T-helper 22 cell (primary cell): ENCODE measurements at regions not wholly inside any gene's neighbourhood (a gene's known extent, or its start where the extent isn't known, plus 50 kb on each side); places are given as distances from the start of the nearest gene placed in this dataset.

Experiments
- DNase-seq: peaks from one replicate; pipeline ENCODE4 v3.0.0-alpha.2; 2020; ENCODE audit warnings: low read depth

DNA sequence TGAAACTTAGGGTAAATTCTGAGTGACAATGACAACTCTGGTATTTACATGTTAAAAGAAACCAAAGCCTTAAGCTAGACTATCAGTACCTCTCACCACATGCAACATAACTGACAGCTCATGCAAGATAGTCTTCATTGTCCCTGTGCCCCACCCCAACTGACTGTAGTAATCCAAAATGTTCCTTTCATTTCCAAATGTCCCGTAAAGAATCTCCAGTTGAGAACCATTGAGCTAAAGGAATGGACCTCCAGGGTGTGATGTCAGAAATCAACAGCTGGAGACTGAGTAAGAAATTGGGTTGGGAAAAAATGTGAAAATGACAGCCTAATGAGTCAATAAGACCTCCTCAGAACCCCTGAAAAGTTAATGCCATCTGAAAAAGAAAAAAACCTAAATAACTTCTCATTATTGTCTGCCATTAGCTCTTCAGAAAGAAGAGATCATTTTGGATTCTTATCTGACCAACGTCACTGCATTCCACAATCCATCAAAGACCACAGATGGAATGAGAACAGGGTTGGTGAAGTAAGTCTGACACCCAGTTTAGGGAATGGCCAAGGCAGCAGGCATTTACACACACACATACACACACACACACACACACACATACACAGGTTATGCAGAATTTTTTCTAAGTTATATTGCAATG, 51.7 kb upstream of the ACVR2A start:
- no peak for DNase-seq

DNA sequence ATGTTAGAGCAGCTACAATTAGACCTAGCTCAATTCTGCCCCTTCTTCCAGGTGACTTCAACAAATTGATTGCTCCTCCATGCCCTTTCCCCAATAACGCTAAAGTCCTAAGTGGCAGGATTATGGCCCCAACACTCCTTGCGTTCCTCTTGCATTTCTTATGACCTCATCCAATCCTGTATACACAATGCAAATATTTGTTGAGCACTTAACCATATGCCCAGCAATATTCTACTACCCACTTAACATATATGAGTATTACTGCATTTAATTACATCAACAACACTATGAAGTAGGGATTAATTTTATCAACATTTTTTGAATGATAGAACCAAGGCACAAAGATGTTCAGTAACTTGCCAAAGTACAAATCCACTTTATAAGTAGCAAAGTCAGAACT, 54.2 kb upstream of the ACVR2A start:
- no peak for DNase-seq

DNA sequence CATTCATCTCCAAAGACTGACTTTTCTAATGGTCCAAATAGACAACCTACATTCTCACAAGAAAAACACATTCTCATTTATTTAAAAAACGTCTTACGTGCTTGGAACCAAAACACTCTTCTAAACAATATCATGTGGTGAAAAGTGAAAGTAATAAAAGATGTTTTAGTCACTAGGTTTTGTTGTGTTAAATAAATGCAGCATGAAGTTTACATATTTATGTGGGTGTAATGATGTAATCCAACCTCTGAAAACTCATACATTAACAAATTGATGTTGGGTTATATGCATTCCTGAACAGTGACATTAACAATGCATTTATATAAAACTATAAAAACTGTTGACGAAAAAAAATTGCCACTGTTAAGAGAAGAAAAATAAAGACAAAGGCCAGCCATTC, 55.1 kb upstream of the ACVR2A start:
- DNase-seq: no peak

DNA sequence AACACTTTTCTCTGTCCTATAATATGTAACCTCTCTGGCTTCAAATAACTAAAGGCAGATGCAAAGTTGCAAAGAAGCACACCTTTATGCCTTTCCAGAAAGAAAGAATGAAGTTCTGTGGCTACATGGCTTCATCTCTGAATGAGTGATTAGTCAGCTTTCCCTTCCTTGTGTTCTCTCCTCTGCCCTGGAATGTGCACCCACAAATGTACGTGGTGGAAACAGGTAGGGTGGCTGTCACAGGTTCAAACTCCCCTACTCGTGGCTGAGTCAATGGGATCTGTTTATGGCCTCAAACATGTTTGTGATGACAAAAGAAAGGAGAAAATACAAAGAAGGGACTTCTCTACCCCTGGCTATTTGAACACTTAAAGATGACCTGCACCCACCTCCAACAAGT, 55.5 kb upstream of the ACVR2A start:
- DNase-seq: no peak

DNA sequence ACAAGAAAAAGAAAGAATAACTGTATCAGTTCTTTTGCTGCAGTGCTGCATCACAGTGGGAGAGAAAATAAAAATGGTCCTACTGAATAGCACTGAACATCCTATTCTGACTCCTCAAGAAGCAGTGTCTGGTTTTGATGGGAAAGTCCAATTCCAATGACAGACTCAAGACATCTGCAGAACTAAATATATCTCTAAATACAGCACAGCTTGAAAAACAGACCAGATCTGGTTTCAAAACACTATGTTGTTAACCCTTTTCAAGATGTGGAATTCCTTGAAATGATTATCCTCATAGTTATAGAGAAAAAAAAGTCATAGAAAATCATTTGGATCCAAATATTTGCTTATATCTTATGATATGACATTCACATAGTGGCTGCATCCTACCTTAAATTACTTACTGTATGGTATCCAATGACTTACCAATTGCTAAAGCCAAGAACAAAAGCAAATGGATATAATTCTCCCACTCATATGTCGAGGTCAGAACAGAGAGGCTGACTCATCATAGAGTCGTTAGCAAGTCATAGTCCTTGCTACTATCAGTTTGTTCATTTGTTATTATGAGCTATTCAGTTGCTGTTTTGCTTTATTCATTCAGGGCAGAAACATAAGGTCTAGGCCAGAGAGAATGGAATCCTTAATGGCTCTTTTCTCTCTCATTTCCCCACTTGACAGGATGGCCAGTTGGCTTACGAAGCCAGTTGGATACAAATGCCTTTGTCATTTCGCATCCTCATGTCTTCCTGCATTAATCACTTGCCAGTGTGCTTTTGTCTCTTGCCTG, 62.5 kb upstream of the ACVR2A start:
- DNase-seq: no peak

DNA sequence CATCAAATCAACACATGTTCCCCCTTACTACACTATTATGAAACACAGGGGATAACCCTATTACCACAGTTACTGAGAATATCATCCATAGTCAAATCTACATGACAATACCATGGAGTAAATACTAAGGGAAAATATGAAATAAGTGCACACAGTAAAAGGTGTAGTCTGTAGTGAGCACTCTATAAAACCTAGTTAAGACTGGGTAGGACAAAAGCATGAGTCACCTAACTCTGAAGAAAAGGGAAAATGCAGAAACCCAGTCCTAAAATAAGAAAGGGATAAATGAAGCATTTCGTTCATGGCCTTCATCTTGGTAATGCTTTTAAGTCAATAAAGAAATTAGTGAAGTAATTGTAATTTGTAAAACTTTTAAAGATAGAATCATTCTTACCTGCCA, 65.4 kb upstream of the ACVR2A start:
- no peak for DNase-seq

DNA sequence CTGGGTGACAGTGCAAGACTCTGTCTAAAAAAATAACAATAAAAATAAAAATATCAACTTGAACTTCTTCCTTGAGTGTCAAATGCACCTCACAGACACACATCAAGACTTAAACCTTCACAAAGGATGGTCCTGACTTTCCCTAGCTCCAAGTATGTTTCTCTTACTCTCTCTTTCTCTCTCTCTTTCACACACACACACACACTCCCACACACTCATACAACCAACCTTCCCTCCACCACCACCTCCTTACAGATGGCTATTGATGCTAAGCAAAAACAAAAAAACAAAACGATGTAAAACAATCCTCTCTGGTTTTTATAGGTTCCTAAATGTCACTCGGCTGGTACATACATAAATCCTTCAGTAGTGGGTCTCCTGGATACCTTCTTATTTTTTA, 67.4 kb upstream of the ACVR2A start:
- DNase-seq: no peak

DNA sequence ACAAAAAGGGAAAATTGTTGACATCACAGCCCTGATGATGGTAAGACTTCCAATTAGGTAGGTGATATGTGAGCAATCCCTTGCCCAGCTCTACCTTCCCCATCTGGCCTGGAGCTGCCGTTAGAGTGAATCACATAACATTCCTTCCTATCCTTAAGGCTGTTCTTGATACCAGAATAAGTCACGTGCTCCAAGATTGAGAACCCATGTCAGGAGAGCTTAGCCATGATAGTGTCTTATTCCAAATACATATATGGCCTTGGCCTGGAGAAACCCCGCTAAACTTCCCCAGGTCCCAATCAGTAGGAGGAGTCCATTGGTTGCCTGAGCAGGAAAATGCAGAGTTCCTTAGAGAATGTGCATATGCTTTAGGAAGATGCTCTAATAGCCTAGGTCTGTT, 70.0 kb upstream of the ACVR2A start:
- DNase-seq: no peak

DNA sequence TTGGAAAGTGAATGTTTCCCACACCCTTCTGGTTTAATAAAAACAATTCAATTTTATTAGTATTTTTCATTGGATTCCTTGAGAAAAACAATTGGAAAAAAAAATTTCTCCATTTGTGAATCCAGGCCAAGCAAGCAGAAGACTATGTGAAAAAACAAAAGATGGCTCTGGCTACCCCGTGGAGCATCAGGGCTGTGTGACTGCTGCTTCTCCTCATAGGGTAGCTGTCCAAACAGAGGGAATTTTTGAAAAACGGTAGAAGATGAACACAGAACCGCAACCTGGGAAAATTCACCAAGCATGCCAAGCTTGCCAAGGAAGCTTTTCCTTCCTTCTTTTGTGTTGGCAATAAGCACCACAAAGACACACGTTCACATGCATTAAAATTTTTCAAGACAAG, 71.3 kb upstream of the ACVR2A start:
- no peak for DNase-seq

DNA sequence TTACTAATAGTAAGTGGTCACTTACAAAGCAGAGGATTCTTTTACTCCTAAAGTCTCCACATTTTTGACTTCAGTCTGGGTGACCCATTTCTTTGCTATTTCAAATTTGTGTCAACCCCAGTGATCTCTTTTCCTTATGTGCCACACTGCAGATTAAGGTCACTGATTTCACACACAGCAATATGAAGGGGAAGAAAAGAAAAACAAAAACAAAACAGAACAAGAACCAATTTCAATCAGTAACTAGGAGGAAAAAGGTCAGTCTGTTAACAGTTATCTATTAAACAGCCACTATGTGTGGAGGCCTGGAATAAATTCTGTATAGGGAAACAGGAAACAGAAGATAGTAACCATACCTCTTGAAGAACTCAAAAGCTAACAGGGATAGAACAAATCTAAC, 72.0 kb upstream of the ACVR2A start:
- no peak for DNase-seq

DNA sequence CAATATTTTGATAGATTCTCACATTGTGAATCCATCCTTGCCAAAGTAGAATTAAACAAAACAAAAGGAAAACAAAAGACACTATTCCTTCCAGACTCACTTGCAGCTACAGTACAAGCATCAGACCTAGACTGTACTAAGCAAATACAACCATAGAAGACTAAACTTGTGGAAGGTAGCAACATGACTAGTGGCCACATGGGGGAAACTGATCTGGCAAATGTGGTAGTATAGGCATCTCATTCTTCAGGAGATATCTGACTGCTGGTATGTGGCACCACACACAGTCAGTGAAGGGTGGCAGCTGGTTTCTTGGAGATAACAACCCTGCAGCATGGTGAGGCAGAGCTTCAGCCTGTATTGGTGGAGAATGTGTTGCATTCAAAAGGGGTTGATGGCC, 81.0 kb upstream of the ACVR2A start:
- DNase-seq: no peak

DNA sequence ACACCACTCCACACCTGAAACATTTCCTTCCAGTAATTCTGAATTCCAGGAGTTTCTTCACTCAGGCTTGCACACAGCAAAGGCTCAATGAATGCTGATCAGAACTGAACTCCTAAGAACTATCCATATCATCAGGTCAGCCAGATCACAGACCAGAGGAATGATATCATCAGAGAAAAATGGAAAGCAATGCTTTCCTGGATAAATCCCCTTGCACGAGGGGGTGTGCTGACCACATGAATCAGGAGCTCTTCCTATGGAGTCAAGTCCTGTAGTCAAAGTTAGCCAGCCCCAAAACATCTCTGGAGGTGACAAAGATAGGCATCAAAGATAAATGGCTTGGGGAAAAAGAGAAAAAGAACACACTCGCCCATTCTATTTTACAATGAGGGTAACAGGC, 83.8 kb upstream of the ACVR2A start:
- DNase-seq: no peak

DNA sequence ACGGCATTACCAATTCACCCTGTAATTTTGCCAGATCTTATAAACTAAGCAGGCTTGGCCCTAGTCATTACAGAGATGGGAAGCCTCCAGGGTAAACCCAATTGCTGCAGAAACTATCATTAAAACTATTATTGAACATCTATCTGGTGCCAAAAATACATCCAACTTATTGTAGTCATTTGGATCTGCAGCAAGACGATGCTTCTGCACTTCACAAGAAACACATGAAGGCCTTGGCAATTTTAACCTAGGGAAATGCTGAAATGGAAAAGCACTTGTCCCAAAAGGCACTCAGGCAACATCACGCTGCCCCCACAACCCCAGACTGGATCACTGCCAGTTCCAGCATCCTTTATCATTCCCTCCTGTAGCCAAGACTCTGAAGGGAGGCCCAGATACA, 85.3 kb upstream of the ACVR2A start:
- no peak for DNase-seq

DNA sequence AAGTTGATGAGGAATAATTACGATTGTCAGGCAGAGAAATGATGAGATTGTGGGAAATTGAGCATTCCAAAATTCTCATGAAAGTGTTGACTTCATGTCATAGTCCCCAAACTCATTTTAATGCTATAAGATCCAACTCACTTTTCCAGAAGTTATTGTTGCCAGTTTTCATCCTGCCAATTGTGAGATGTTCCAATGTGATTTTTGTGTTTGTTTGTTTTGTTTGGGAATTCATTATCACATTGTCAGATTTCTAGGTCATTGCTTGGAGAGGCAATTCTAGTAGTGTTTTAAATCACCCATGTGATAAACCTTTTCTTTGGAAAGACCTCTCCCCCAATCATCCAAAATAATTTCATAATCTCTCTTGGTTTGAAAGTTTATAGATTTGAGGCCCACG, 86.0 kb upstream of the ACVR2A start:
- DNase-seq: no peak

DNA sequence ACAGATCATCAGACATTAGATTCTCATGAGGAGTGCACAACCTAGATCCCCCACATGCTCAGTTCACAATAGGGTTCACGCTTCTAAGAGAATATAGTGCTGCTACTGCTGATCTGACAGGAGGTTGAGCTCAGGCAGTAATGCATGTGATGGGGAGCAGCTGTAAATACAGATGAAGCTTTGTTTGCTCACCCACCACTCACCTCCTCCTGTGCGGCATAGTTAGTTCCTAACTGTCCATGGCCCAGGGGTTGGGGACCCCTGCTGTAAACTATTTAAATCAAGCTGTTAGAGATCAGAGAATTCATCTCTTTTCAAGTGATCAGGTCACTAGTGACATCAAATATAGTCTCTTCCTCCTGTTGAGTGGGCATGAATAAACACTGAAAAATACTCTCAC, 88.8 kb upstream of the ACVR2A start:
- no peak for DNase-seq

DNA sequence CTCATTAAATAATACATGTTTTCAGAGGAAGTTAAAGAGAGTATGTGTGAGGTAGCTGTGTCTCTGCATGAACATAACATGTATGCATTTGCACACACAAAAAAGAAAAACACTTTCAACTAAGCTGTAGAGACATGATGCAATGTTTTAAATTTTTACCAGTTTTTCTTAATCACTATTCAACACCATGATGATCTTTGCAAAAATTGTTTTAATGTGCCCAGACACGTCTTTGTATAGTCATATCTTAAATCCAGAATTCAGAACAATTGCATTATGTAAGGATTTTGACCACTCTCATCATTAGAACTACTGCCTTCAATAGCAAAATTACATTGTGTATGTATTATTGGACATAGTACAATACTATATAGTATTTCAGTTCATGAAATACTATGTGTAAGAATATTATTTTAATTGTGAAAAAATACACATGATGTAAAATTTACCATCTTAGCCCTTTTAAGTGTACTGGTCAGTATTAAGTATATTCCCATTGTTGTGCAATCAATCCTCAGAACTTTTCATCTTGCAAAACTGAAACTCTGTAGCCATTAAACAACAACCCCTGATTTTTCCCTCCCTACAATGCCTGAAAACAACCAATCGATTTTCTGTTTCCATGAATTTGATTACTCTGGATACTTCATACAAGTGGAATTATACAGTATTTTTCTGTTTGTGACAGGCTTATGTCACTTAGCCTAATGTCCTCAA, 104.5 kb upstream of the ACVR2A start:
- no peak for DNase-seq

DNA sequence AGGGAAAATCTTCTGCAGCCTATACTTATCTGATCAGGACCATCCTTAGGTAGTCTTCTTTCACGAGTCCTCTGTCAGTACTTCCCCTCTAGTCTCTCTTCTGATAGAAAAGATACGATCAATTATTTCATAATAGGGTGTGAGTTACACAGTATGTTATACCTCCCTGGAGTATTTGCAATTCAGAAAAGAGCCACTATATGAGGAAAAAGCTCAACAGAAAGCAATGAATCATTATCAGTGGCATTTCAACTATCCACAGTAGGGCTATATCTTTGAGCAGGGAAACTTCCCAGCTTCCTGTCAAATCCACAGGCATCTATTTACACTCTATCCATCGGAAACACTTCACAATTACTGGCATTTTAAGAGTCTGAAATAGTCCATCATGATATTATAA, 105.3 kb upstream of the ACVR2A start:
- DNase-seq: no peak

DNA sequence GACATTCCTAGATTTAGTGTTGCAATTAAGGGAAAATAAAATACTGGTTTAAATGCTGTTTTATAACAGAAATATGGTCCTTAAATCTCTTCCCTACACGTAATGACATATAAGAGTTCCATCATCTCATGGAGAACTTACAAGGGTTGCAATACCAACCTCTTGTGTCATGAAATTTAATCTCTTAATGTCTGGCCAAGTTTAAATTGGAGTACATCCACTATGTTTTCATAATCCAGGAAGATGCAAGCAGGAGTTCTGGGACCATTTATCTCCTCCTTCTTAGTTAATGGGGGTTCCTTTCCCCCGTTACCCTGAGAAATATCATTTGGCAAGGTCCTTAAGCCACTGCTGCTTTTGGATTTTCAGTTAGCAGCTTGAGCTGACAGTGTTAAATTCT, 126.0 kb upstream of the ACVR2A start:
- no peak for DNase-seq

DNA sequence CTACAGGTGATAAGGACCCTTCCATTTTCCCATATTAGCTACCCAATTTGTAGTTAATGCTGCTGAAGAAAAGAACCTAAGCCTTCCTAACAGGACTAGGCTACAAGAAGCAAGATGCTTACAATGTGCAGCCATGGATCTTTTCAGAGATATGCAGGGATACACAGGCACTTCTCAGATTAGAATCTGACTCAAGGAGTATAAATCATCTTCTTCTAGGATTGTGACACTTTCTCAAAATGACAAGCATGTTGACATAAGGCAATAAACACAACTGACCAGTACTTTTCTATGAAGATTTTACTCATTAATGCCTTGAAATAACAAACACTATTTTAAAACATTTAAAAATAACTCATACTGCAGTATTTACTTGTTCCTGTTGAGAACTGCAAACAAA, 127.9 kb upstream of the ACVR2A start:
- DNase-seq: no peak

DNA sequence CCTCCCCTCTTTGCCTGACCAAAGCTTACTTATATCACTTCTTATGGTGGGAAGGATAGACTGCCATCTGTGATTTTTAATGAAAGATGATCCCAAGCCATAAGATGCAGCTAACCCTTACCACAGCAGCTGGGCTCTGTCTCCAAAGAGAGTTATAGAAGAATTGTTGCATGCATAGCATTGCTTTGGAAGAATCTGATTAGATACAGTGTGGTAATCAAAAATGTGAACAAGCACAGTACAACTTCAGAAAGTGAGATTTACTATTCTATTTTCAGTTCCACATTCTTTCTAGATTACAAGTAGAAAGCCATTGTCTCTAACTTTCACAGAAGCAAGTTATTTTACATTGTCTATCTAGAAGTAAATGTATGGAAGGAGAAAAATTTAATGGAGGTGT, 129.0 kb upstream of the ACVR2A start:
- DNase-seq: no peak

DNA sequence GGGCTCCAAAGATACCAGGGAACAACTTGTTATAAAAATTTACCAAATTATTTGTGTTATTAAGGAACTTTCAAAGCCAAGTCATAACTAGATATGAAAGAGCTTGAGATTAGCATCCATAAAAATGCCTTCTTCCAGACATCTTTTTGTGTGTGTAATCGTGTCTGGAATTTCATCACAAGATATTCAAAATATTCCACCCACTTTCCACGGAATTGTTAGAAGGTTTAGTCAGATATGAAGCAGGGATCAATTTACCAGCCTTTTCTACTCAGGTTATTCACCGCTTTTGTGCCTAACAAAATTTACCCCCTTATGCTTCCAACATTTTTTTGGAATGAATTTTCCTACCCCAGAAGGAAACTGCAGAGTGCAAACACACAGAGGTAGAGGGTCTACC, 130.2 kb upstream of the ACVR2A start:
- no peak for DNase-seq

DNA sequence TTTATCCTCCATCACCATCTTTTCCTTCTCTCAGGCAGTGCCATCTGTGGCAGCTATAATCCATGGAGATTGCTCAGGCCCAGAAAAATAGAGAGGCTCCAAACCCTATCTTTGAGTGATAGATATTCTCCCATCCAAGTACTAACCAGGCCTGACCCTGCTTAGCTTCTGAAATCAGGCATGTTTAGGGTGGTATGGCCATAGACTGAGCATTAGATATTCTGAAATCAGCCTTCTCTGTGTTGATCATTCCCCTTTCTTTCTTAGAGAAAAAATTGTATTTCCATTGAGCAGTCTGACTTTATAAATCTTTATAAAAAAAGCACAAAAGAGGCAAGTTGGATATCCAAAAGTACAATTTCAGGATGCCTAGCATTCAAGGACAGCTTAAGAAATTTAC, 131.5 kb upstream of the ACVR2A start:
- no peak for DNase-seq

DNA sequence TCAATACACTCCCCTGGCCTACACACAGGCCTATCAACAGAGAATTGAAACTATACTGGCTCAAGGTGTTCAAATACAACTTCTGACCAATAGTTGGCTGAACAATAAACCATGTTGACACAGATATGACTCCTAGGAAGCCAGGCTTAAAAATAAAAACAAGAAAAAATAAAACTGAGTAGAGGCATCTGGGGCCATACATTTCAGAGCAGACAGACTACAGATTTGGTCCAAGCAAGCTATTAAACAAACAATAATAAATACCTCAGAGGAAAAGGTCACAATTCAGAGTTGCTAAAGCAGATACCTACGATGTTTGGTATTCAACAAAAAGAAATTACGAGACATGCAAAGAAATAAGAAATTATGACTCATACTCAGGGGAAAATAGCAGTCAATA, 132.8 kb upstream of the ACVR2A start:
- no peak for DNase-seq

DNA sequence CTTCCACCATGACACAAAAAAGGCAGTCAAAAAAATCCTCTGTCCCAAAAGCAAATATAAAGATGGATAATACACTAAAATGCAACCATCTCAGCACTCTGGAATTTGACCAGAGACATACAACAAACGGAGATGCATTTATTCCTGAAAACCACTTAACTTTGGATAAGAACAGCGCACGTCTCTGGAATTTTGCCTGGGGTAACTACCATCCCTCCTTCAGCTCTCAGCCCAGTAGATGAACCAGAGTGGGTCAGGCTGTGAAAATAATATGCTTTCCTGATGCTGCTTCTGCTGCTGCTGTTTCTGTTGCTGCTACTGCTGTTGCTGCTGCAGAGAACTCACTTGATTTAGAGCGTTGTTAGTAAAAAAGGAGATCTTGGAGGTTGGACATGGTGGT, 133.8 kb upstream of the ACVR2A start:
- no peak for DNase-seq
